GM12873 (cell line): ENCODE measurements at regions not wholly inside any gene's neighbourhood (a gene's known extent, or its start where the extent isn't known, plus 50 kb on each side); places are given as distances from the start of the nearest gene placed in this dataset.

Source experiments
- CTCF ChIP-seq: IDR thresholded peaks from 2 replicates; pipeline ENCODE4 v1.5.1; 2012; ENCODE audit warnings: low read depth, mild to moderate bottlenecking, moderate library complexity, low read length, control low read depth; ENCODE audit not compliant: insufficient read depth; ENCODE audit errors: missing control alignments

DNA sequence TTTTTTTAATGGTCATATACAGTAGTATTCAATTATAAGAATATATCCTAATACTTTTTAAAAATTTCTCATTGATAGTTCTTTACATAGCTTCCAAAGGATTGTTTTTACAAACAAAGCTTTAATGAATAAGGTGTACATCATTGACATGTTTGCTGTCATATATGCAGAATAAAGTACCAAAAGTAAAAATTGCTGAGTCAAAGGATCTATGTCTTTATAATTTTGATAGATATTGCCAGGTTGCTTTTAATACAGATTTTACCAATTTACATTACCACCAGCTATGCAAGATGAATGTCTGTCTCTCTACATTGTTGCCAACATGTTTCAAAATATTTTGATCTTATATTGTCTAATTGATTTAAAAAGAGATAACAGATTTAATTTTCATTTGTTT is 173.9 kb upstream of the FAM78B start:
- TF ChIP-seq CTCF: no peak

DNA sequence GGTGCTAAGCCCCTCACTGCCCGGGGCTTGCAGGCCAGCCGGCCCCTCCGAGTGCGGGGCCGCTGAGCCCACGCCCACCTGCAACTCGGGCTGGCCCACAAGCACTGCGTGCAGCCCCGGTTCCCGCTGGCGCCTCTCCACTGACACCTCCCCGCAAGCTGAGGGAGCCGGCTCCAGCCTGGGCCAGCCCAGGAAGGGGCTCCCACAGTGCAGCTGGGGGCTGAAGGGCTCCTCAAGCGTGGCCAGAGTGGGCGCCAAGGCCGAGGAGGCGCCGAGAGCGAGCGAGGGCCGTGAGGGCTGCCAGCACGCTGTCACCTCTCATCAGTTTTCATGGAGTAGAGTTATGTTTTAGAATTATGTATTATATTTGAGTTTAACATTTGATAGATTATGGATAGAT is 176.5 kb upstream of the FAM78B start:
- no peak for TF ChIP-seq CTCF

- no peak for TF ChIP-seq CTCF
Measured at GRCh38 chr1:166350490-166350889, 183.7 kb upstream of the FAM78B start.

DNA sequence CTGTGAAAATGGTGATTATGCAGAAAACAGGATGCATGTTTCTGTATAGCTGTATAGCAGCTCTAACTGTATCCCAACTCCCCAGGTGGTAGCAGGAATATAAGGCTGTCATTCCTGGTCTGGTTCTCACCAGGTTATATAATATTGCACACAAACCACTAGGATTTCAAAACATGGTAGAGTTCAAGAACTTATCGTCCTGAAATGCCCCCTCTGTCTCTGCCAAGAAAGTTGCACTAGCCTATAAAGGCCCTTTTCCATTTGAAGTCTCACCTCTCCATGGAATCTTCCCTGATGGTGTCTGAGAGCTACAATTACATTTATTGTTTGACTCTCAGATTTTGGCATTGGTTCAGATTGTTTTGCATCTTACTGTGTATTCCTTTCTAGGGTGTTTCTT is 184.9 kb upstream of the FAM78B start:
- TF ChIP-seq CTCF: no peak

GRCh38 chr1:166353213-166353612 is 186.4 kb upstream of the FAM78B start:
- no peak for TF ChIP-seq CTCF

DNA sequence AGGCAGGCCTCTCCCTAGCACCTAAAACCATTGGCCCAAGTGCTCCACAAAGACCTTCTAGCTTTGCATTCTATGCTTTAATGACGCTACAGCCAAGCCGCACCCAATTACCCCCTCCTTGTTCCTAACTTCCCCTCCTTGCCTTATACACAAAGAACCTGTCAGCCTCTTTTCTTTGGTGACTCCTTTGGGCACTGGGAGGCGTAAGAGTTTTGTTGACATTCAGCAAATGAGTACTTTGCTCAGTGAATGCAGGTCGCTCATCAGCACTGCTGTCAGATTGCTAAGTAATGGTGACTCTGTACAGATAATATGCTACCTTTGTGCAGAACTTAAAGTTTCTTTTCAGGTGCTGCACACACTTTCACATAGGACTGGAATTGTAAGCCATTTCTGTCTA is 187.6 kb upstream of the FAM78B start:
- no peak for TF ChIP-seq CTCF

GRCh38 chr1:166365081-166365480 is 198.3 kb upstream of the FAM78B start:
- no peak for TF ChIP-seq CTCF

- TF ChIP-seq CTCF: no peak
Measured at GRCh38 chr1:166368030-166368429, 201.2 kb upstream of the FAM78B start.
